T-helper 1 cell treated with Interleukin-12 subunit alpha and Interleukin-12 subunit beta and Interleukin-4 antibody, amounts not matched to agents 30 ng/mL and 1 ng/mL, for 36 hours (primary cell): ENCODE measurements at regions not wholly inside any gene's neighbourhood (a gene's known extent, or its start where the extent isn't known, plus 50 kb on each side); places are given as distances from the start of the nearest gene placed in this dataset.

Source experiments
- intact Hi-C: fragments of 100-400 bp; cut with micrococcal nuclease; formaldehyde crosslinking; loops from one replicate; pipeline ENCODE4 v1.15.1; 2024

GRCh38 chr4:125511715-125512114 lies 197.0 kb downstream of the FAT4 start:
- intact Hi-C loops, result no loop called here

- intact Hi-C loops, result no loop called here
Observed at GRCh38 chr4:125515016-125515415, 200.3 kb downstream of the FAT4 start.

- intact Hi-C loops, result no loop called here
Observed at GRCh38 chr4:125517831-125518230, 203.1 kb downstream of the FAT4 start.

GRCh38 chr4:125518281-125518680 lies 203.5 kb downstream of the FAT4 start:
- intact Hi-C loops, result no loop called here

- intact Hi-C loops, result no loop called here
Observed at GRCh38 chr4:125519371-125520146, 204.8 kb downstream of the FAT4 start.

GRCh38 chr4:125520258-125520990 lies 205.7 kb downstream of the FAT4 start:
- intact Hi-C loops, result no loop called here

- intact Hi-C loops, result no loop called here
Observed at GRCh38 chr4:125522588-125522987, 207.8 kb downstream of the FAT4 start.

- intact Hi-C loops, result no loop called here
Observed at GRCh38 chr4:125522992-125523391, 208.2 kb downstream of the FAT4 start.

- intact Hi-C loops, result no loop called here
Observed at GRCh38 chr4:125526420-125526819, 211.7 kb downstream of the FAT4 start.

GRCh38 chr4:125527681-125528080 lies 212.9 kb downstream of the FAT4 start:
- intact Hi-C loops, result no loop called here

GRCh38 chr4:125529071-125529470 lies 214.3 kb downstream of the FAT4 start:
- intact Hi-C loops, result no loop called here

- intact Hi-C loops, result no loop called here
Observed at GRCh38 chr4:125538670-125539069, 223.9 kb downstream of the FAT4 start.

- intact Hi-C loops, result no loop called here
Observed at GRCh38 chr4:125539691-125540090, 224.9 kb downstream of the FAT4 start.

- intact Hi-C loops, result no loop called here
Observed at GRCh38 chr4:125541836-125542385, 227.2 kb downstream of the FAT4 start.

- intact Hi-C loops, result no loop called here
Observed at GRCh38 chr4:125546272-125546671, 231.5 kb downstream of the FAT4 start.

- intact Hi-C loops, result no loop called here
Observed at GRCh38 chr4:125547836-125548235, 233.1 kb downstream of the FAT4 start.

- intact Hi-C loops, result no loop called here
Observed at GRCh38 chr4:125550769-125551168, 236.0 kb downstream of the FAT4 start.

- intact Hi-C loops, result no loop called here
Observed at GRCh38 chr4:125551466-125551865, 236.7 kb downstream of the FAT4 start.

- intact Hi-C loops, result no loop called here
Observed at GRCh38 chr4:125551967-125552366, 237.2 kb downstream of the FAT4 start.

GRCh38 chr4:125572601-125573000 lies 257.8 kb downstream of the FAT4 start:
- intact Hi-C loops, result no loop called here

- intact Hi-C loops, result no loop called here
Observed at GRCh38 chr4:125573368-125573767, 258.6 kb downstream of the FAT4 start.

GRCh38 chr4:125573786-125574185 lies 259.0 kb downstream of the FAT4 start:
- intact Hi-C loops, result no loop called here

- intact Hi-C loops, result no loop called here
Observed at GRCh38 chr4:125582302-125582701, 267.5 kb downstream of the FAT4 start.
